Glutamatergic neuron (in vitro differentiated cells): ENCODE measurements at regions not wholly inside any gene's neighbourhood (a gene's known extent, or its start where the extent isn't known, plus 50 kb on each side); places are given as distances from the start of the nearest gene placed in this dataset.
"Not testable (repeated sequence)": the region's sequence is repeated elsewhere in the genome, so short reads cannot be mapped to it uniquely, and the experiment has no call there.

Source experiments
- DNase-seq: peaks from one replicate; pipeline ENCODE4 v3.0.0; 2022
- H3K27ac Mint-ChIP-seq: one replicate; pipeline ENCODE4 v1.8.0; 2020; ENCODE audit warnings: mild to moderate bottlenecking, mixed read lengths, inconsistent platforms; ENCODE audit not compliant: unreplicated experiment
- H3K27me3 Mint-ChIP-seq: one replicate; pipeline ENCODE4 v1.8.0; 2020; ENCODE audit warnings: mild to moderate bottlenecking, moderate library complexity, mixed read lengths, inconsistent platforms; ENCODE audit not compliant: unreplicated experiment
- H3K36me3 Mint-ChIP-seq: one replicate; pipeline ENCODE4 v1.8.0; 2020; ENCODE audit warnings: mild to moderate bottlenecking, mixed read lengths, inconsistent platforms; ENCODE audit not compliant: unreplicated experiment
- H3K4me1 Mint-ChIP-seq: one replicate; pipeline ENCODE4 v1.8.0; 2020; ENCODE audit warnings: mild to moderate bottlenecking, low read depth, mixed read lengths, inconsistent platforms; ENCODE audit not compliant: unreplicated experiment
- H3K4me3 Mint-ChIP-seq: one replicate; pipeline ENCODE4 v1.8.0; 2020; ENCODE audit warnings: mild to moderate bottlenecking, mixed read lengths, inconsistent platforms; ENCODE audit not compliant: unreplicated experiment
- H3K9me3 Mint-ChIP-seq: one replicate; pipeline ENCODE4 v1.8.0; 2020; ENCODE audit warnings: mild to moderate bottlenecking, moderate library complexity, mixed read lengths, inconsistent platforms; ENCODE audit not compliant: unreplicated experiment
- CTCF ChIP-seq: fragments of 200-600 bp; sonication (generic); IDR thresholded peaks from one replicate; pipeline ENCODE4 v1.5.0; 2021; ENCODE audit not compliant: partially characterized antibody, unreplicated experiment

GRCh38 chr5:124179819-124180218 lies 566.6 kb downstream of the ZNF608 start:
- H3K27me3 Mint-ChIP-seq: no peaks in the 10 kb centered on the region
- no peak for DNase-seq
- no peak overlapping the region for H3K27ac Mint-ChIP-seq
- TF ChIP-seq CTCF: no peak
- no peak overlapping the region for H3K4me3 Mint-ChIP-seq
- no peaks in the 10 kb centered on the region for H3K36me3 Mint-ChIP-seq
- H3K9me3 Mint-ChIP-seq: no peaks in the 10 kb centered on the region
- peaks cover 4% of the 10 kb centered on the region for H3K4me1 Mint-ChIP-seq

- no peak for DNase-seq
- Mint-ChIP-seq H3K9me3 (no peaks in the 10 kb centered on the region), H3K4me1 (peaks cover 4% of the 10 kb centered on the region), H3K36me3 (no peaks in the 10 kb centered on the region), H3K27me3 (no peaks in the 10 kb centered on the region), H3K4me3 (no peak overlapping the region), H3K27ac (no peak overlapping the region)
- no peak for TF ChIP-seq CTCF
Measured at GRCh38 chr5:124178050-124178449, 568.4 kb downstream of the ZNF608 start.

- no peak overlapping the region for H3K27ac Mint-ChIP-seq
- peaks cover 4% of the 10 kb centered on the region for H3K4me1 Mint-ChIP-seq
- H3K4me3 Mint-ChIP-seq: no peak overlapping the region
- DNase-seq: peak; percentile 24
- H3K36me3 Mint-ChIP-seq: no peaks in the 10 kb centered on the region
- TF ChIP-seq CTCF: no peak
- H3K27me3 Mint-ChIP-seq: no peaks in the 10 kb centered on the region
- no peaks in the 10 kb centered on the region for H3K9me3 Mint-ChIP-seq
Measured at GRCh38 chr5:124176692-124177091, 569.7 kb downstream of the ZNF608 start.

GRCh38 chr5:124173386-124173785 lies 573.1 kb downstream of the ZNF608 start:
- no peak overlapping the region for H3K27ac Mint-ChIP-seq
- no peak for DNase-seq
- H3K4me1 Mint-ChIP-seq: peaks cover 4% of the 10 kb centered on the region
- no peaks in the 10 kb centered on the region for H3K9me3 Mint-ChIP-seq
- no peaks in the 10 kb centered on the region for H3K27me3 Mint-ChIP-seq
- H3K4me3 Mint-ChIP-seq: no peak overlapping the region
- peaks cover 9% of the 10 kb centered on the region for H3K36me3 Mint-ChIP-seq
- TF ChIP-seq CTCF: no peak

- Mint-ChIP-seq H3K27me3 (no peaks in the 10 kb centered on the region), H3K27ac (no peak overlapping the region), H3K36me3 (peaks cover 9% of the 10 kb centered on the region), H3K4me1 (peaks cover 4% of the 10 kb centered on the region), H3K9me3 (no peaks in the 10 kb centered on the region), H3K4me3 (no peak overlapping the region)
- DNase-seq: no peak
- TF ChIP-seq CTCF: no peak
Measured at GRCh38 chr5:124172389-124173003, 573.9 kb downstream of the ZNF608 start.

- H3K27me3 Mint-ChIP-seq, H3K4me3 Mint-ChIP-seq, H3K36me3 Mint-ChIP-seq, H3K27ac Mint-ChIP-seq, H3K9me3 Mint-ChIP-seq, H3K4me1 Mint-ChIP-seq, DNase-seq: not testable (repeated sequence)
Measured at GRCh38 chr5:124168093-124168492, 578.3 kb downstream of the ZNF608 start.
